GM19467 (cell line): ENCODE measurements at regions not wholly inside any gene's neighbourhood (a gene's known extent, or its start where the extent isn't known, plus 50 kb on each side); places are given as distances from the start of the nearest gene placed in this dataset.

Experiments used
- ATAC-seq: cut with Tn5 transposase; IDR thresholded peaks from one replicate; pipeline ENCODE4 v1.9.1; 2021; ENCODE audit warnings: mild to moderate bottlenecking, moderate library complexity; ENCODE audit not compliant: unreplicated experiment

GRCh38 chr7:22676385-22676784 lies 50.6 kb upstream of the IL6 start:
- no peak for ATAC-seq

- no peak for ATAC-seq
Measured at GRCh38 chr7:22675917-22676343, 51.1 kb upstream of the IL6 start.

- no peak for ATAC-seq
Measured at GRCh38 chr7:22675421-22675820, 51.6 kb upstream of the IL6 start.

- peak; percentile 62 for ATAC-seq
Measured at GRCh38 chr7:22672846-22673680, 53.9 kb upstream of the IL6 start.

- ATAC-seq = no peak
Measured at GRCh38 chr7:22671177-22671879, 55.7 kb upstream of the IL6 start.

GRCh38 chr7:22670422-22670815 lies 56.6 kb upstream of the IL6 start:
- ATAC-seq = no peak

- ATAC-seq = no peak
Measured at GRCh38 chr7:22669692-22670421, 57.1 kb upstream of the IL6 start.

- no peak for ATAC-seq
Measured at GRCh38 chr7:22668971-22669401, 58.0 kb upstream of the IL6 start.

- ATAC-seq = no peak
Measured at GRCh38 chr7:22667562-22668239, 59.3 kb upstream of the IL6 start.

GRCh38 chr7:22667187-22667561 lies 59.8 kb upstream of the IL6 start:
- no peak for ATAC-seq

GRCh38 chr7:22666732-22667131 lies 60.3 kb upstream of the IL6 start:
- ATAC-seq = no peak

- no peak for ATAC-seq
Measured at GRCh38 chr7:22665923-22666322, 61.1 kb upstream of the IL6 start.

GRCh38 chr7:22664988-22665798 lies 61.8 kb upstream of the IL6 start:
- ATAC-seq = no peak

- no peak for ATAC-seq
Measured at GRCh38 chr7:22663721-22664120, 63.3 kb upstream of the IL6 start.

- no peak for ATAC-seq
Measured at GRCh38 chr7:22663357-22663718, 63.7 kb upstream of the IL6 start.

GRCh38 chr7:22662556-22663356 lies 64.2 kb upstream of the IL6 start:
- no peak for ATAC-seq

- no peak for ATAC-seq
Measured at GRCh38 chr7:22662036-22662435, 65.0 kb upstream of the IL6 start.

GRCh38 chr7:22660732-22661131 lies 66.3 kb upstream of the IL6 start:
- no peak for ATAC-seq

- ATAC-seq = no peak
Measured at GRCh38 chr7:22660293-22660692, 66.7 kb upstream of the IL6 start.

- ATAC-seq = no peak
Measured at GRCh38 chr7:22659741-22660140, 67.3 kb upstream of the IL6 start.
